GM18868 (cell line): ENCODE measurements at regions not wholly inside any gene's neighbourhood (a gene's known extent, or its start where the extent isn't known, plus 50 kb on each side); places are given as distances from the start of the nearest gene placed in this dataset.
"Not testable (repeated sequence)": the region's sequence is repeated elsewhere in the genome, so short reads cannot be mapped to it uniquely, and the experiment has no call there.

Experiments used
- ATAC-seq: cut with Tn5 transposase; IDR thresholded peaks from one replicate; pipeline ENCODE4 v1.9.1; 2021; ENCODE audit warnings: mild to moderate bottlenecking, moderate library complexity; ENCODE audit not compliant: unreplicated experiment

GRCh38 chr5:40165789-40166728 is 513.7 kb upstream of the PTGER4 start:
- ATAC-seq, result no peak

GRCh38 chr5:40165106-40165788 is 514.5 kb upstream of the PTGER4 start:
- ATAC-seq, result no peak

- ATAC-seq, result no peak
Measured at GRCh38 chr5:40160435-40160834, 519.3 kb upstream of the PTGER4 start.

GRCh38 chr5:40154194-40154593 is 525.5 kb upstream of the PTGER4 start:
- no peak for ATAC-seq

GRCh38 chr5:40150896-40151295 is 528.8 kb upstream of the PTGER4 start:
- no peak for ATAC-seq

GRCh38 chr5:40141896-40142295 is 537.8 kb upstream of the PTGER4 start:
- ATAC-seq, result no peak

GRCh38 chr5:40141418-40141817 is 538.3 kb upstream of the PTGER4 start:
- no peak for ATAC-seq

- ATAC-seq, result no peak
Measured at GRCh38 chr5:40137223-40137622, 542.5 kb upstream of the PTGER4 start.

- ATAC-seq, result no peak
Measured at GRCh38 chr5:40134883-40135520, 544.7 kb upstream of the PTGER4 start.

GRCh38 chr5:40124367-40124766 is 555.3 kb upstream of the PTGER4 start:
- ATAC-seq, result no peak

GRCh38 chr5:40121236-40121635 is 558.5 kb upstream of the PTGER4 start:
- no peak for ATAC-seq

GRCh38 chr5:40112875-40113274 is 566.8 kb upstream of the PTGER4 start:
- no peak for ATAC-seq

- not testable (repeated sequence) for ATAC-seq
Measured at GRCh38 chr5:40111036-40111435, 568.7 kb upstream of the PTGER4 start.

GRCh38 chr5:40108764-40109390 is 570.8 kb upstream of the PTGER4 start:
- ATAC-seq, result not testable (repeated sequence)

- ATAC-seq, result not testable (repeated sequence)
Measured at GRCh38 chr5:40107786-40108185, 571.9 kb upstream of the PTGER4 start.

GRCh38 chr5:40106847-40107246 is 572.9 kb upstream of the PTGER4 start:
- ATAC-seq, result no peak

- ATAC-seq, result no peak
Measured at GRCh38 chr5:40098313-40098712, 581.4 kb upstream of the PTGER4 start.

- ATAC-seq, result no peak
Measured at GRCh38 chr5:40093550-40093949, 586.2 kb upstream of the PTGER4 start.

- ATAC-seq, result no peak
Measured at GRCh38 chr5:40089269-40089668, 590.4 kb upstream of the PTGER4 start.

GRCh38 chr5:40084614-40085013 is 595.1 kb upstream of the PTGER4 start:
- no peak for ATAC-seq

GRCh38 chr5:40082313-40082712 is 597.4 kb upstream of the PTGER4 start:
- ATAC-seq, result no peak
